Activated CD4-positive, alpha-beta T cell treated with anti-CD3 and anti-CD28 coated beads, Interleukin-2, amount 50 U/mL, for 1 hour (primary cell): ENCODE measurements at regions not wholly inside any gene's neighbourhood (a gene's known extent, or its start where the extent isn't known, plus 50 kb on each side); places are given as distances from the start of the nearest gene placed in this dataset.
"Not testable (repeated sequence)": the region's sequence is repeated elsewhere in the genome, so short reads cannot be mapped to it uniquely, and the experiment has no call there.

Source experiments
- DNase-seq: peaks from one replicate; pipeline ENCODE4 v3.0.0-alpha.2; 2020

DNA sequence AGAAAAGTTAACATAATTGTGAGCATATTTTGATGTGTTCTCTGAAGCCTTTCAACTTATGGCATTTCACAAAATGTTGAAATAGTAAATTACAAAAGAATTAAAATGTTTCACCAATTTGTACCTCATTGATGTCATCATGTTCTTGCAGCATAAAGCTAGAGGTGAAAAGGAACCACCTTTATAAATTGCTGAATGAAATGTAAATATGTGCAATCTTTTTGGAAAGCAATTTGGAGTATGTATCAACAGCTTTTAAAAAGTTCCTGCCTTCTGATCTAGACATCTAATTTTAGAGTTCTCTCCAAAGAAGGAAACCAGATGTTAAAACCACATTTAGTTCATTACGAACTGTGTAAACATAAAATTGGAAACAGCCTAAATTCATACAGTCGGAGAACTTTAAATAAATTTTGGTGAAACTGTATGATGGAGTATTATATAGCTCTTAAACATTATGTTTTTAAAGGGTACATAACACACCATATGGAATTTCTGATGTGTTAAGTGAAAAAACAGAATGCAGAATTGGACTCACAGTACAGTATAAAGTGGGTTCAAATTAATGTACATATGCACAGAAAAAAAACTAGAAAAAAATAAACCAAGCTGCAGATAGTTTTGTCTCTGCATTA is 311.2 kb upstream of the NAALADL2 start:
- no peak for DNase-seq

DNA sequence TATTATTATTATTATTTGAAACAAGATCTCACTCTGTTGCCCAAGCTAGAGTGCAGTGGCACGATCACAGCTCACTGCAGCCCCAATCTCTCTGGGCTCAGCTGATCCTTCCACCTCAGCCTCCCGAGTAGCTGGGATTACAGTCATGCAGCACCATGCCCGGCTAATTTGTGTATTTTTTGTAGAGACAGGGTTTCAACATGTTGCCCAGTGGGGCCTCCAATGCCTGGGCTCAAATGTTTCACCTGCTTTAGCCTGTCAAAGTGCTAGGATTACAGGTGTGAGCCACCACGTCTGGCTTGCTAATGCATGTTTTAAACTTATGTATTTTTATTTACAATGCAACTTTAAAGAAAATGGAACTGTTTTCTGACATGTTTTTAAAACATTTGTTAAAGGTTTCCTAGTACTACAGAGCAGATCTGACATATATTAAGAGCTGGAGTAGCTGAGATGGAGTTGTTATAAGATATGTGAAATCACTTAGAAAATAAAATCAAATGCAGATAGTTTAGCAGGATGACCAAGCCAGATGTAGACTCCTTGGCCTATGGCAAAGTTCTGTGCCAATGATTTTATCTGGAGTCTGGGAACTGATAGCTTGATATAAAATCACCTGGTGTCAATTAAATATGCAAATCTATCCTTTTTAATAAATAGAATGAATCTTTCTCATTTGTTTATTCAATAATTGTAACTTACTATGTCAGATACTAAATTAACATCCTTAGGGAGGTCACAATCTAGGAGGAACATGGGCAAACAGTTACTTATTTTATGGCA is 310.1 kb upstream of the NAALADL2 start:
- DNase-seq: no peak

GRCh38 chr3:174581558-174581957 is 277.6 kb upstream of the NAALADL2 start:
- no peak for DNase-seq

- DNase-seq: no peak
Measured at GRCh38 chr3:174583396-174583795, 275.7 kb upstream of the NAALADL2 start.

GRCh38 chr3:174587137-174587536 is 272.0 kb upstream of the NAALADL2 start:
- DNase-seq: not testable (repeated sequence)

GRCh38 chr3:174596447-174596982 is 262.6 kb upstream of the NAALADL2 start:
- no peak for DNase-seq

- no peak for DNase-seq
Measured at GRCh38 chr3:174598885-174599439, 260.2 kb upstream of the NAALADL2 start.

DNA sequence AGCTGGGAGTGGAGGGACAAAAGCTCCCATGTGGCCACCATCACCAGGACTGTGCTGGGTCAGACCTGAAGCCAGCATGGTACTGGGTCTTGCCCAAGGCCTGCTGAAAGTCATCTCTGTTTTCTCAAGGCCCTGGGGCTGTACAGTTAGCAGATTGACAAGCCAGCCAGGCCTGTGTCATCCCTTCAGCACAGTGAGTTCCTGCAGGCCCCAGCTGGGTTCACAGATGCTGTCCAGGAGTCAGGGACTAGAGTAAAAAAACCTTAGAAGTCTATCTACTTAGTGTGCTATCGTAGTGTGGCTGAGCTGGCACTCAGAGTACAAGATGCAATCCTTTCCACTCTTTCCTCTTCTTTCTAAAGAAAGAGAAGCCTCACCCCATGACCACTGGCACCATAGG is 246.0 kb upstream of the NAALADL2 start:
- no peak for DNase-seq

DNA sequence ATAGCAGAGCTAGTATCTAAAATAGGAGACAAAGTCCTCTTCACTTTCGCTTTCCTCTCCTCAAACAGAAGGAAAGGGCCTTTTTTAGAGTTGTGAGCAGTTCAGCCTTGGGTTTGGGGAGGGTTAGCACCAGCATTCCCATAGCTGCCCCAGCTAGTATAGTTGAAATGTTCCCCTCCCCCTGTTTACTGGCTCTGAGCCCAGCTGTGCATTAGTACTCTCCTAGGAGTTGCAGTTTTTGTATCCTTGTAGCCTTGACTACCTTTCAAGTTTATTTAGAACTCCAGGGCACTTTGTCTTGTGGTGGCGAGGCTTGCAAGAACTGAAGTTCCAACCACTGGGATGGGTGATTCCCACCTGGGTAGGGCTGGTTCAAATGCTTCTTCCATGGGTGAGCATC is 245.1 kb upstream of the NAALADL2 start:
- DNase-seq: no peak

- no peak for DNase-seq
Measured at GRCh38 chr3:174618368-174619080, 240.6 kb upstream of the NAALADL2 start.

- no peak for DNase-seq
Measured at GRCh38 chr3:174619239-174619638, 239.9 kb upstream of the NAALADL2 start.

DNA sequence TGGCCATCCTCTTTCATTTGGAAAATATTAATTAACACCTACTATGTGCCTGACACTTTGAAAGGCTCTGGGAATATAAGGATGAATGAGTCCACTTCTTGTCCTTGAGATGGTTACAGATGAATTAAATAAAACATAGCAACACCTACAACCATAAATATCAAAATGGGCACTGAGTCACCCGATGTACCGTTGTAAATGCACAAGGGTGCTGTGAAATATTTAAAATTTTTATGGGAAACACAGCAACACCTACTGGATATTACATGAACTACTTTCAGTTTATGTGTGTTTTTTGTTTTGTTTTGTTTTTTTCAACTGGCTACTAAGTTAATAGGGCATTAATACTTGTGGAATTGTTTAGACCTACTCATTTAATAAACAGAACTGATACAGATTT is 239.0 kb upstream of the NAALADL2 start:
- DNase-seq: no peak

GRCh38 chr3:174620855-174621472 is 238.2 kb upstream of the NAALADL2 start:
- DNase-seq: no peak

GRCh38 chr3:174633342-174633741 is 225.8 kb upstream of the NAALADL2 start:
- no peak for DNase-seq

DNA sequence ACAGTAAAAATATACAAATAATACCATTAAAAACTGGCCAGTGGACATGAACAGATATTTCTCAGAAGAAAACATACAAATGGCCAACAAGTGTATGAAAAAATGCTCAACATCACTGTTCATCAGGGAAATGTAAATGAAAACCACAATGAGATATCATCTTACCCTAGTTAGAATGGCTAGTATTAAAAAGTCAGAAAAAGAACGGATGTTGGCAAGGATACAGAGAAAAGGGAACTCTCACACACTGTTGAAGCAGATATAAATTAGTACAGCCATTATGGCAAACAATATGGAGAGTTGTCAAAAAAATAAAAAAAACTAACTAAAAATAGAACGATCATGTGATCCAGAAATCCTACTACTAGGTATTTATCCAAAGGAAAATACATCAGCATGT is 222.7 kb upstream of the NAALADL2 start:
- DNase-seq: no peak

DNA sequence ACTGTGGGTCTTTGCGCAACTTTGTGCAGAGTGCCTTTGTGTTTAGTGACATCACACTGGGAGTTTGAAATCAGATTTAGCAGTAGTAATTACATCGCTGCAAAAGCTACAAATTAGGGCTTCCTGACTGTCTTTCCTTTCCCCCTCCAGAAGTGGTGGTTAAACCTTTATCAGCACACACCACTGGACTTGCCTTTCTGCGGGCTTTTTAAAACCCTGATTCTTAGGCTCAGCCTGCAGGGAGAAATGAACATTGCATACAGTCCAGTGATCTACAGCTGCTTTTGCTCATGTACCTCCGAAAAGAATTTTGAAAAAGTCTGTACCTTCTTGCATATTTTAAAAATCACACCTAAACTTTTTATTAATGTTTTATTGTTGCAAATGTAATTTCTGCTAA is 219.7 kb upstream of the NAALADL2 start:
- no peak for DNase-seq

GRCh38 chr3:174639970-174640369 is 219.2 kb upstream of the NAALADL2 start:
- DNase-seq: no peak

DNA sequence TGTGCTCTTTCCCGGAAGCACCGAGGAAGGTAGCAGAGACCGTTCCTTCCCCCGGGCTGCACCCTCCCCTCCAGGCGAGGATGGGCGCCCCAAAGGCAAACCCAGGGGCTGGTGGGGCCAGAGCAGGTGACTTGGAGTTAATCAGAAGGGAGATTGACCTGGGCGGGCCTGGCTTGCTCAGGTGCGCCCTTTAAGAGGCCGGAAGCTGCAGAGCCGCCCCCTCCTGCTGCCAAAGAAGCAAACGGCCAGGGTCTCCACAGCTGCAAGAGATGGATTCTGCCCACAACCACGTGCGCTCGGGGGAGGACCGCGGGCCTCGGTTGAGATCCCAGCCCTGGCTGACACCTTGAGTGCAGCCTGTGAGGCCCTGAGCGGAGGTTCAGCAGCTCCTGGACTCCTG is 218.2 kb upstream of the NAALADL2 start:
- no peak for DNase-seq

DNA sequence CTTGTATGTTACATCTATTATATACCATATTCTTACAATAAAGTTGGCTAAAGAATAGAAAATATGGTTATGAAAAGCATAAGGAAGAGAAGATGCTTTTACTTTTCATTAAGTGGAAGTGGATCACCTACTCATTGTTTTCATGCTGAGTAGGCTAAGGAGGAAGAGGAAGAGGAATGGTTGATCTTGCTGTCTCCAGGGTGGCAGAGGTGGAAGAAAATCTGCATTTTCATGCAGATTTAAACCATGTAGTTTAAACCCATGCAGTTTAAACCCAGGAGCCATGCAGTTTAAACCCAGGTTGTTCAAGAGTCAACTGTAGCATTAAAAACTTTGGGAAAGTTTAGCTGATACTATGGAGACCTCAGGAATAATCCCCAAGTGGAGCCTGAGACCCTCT is 214.8 kb upstream of the NAALADL2 start:
- no peak for DNase-seq

DNA sequence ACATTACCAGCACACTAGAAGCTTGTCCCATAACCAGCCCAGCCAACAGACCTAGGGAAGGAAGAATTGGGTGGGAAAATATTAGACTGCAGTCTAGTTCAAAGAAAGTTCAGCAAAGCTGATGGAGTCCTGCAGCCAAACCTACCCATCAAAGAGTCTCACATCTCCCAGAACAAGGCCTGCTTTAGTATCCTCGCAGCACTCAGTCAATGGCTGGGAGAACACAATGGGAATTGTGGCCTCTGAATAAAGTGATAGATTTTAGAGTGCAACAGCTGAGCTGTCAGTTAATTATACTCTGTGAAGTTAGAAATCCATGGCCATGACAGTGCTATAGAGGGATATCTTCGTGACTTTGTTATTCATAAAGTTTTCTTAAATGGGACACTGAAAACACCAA is 207.2 kb upstream of the NAALADL2 start:
- DNase-seq: no peak

- DNase-seq: no peak
Measured at GRCh38 chr3:174659511-174659910, 199.6 kb upstream of the NAALADL2 start.

DNA sequence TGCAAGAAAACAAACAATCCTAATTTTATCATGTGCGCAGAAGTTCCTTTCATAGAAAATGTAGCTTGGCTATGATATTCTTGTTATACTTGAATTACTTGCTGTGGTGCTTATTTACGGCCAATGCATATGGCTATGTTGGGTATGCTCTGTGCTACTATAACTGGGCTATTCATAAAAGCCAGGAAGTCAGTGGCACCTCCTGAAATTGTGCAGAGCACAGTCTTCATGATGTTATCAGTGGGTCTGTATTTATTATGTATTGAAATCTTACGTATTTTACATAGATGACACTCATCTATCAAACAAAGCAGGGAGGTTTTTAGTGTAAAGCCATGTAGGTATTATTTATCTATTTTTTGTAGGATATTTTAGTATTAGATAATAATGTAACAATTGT is 196.5 kb upstream of the NAALADL2 start:
- no peak for DNase-seq

DNA sequence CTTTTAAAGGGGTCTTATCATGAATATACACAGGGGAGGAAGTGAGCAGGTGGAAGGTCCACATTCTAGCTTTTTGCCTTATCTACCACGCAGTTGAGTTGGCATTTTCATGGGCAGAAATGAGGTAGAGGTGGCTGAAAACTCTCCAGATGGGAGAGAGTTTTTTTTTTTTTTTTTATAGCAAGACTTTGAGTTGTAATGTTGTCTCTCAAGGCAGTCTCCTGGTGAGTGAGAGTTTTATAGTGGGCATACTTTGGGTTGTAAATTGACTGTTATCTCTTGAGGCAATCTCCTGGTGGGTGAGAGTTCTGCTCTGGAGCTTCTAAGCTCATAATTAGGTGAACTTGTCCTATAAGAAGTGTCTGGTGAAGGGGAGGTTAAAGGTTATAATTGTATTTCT is 191.7 kb upstream of the NAALADL2 start:
- no peak for DNase-seq
